ENCODE measurements at regions not wholly inside any gene's neighbourhood (a gene's known extent, or its start where the extent isn't known, plus 50 kb on each side); places are given as distances from the start of the nearest gene placed in this dataset.

DNA sequence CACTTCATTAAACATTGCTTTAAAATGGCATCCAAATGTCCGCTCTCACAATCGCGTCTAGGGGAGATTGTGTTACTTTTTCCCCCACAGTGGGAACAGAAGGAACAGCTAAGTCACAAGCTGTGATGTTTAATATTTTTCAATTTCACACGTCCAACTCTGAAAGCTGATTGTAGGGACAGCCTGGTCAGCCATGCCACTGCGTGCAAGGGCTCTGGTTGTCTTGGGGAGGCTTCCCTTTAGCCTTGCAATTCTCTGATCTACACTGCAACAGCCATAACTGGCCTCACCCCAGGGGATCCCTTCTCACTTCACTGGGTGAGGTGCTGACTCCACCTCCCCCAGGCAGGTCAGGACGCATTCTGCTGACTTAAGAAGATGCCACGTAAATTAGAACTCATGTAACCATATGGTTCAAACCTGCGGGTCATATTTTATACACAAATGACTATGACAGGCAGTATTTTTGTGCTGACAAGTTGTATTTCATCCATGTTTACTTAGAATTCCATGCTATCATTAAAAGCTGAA lies 425.2 kb upstream of the NFE2L3 start:
- TF ChIP-seq EZH2 (IDR thresholded peaks at IDR 0.05), result no peak
- no peak for TF ChIP-seq POLR2AphosphoS5 (IDR thresholded peaks at IDR 0.05; ENCODE audit: borderline replicate concordance, low read depth, low read length)

All from SK-N-MC (cell line).